Hepatocyte (in vitro differentiated cells): ENCODE measurements at regions not wholly inside any gene's neighbourhood (a gene's known extent, or its start where the extent isn't known, plus 50 kb on each side); places are given as distances from the start of the nearest gene placed in this dataset.

ENCODE experiments used
- CTCF ChIP-seq: fragments of 200-600 bp; sonication (generic); IDR thresholded peaks from 2 replicates; pipeline ENCODE4 v1.5.1; 2016; ENCODE audit warnings: antibody characterized with exemption, mild to moderate bottlenecking; ENCODE audit not compliant: poor library complexity
- EZH2 ChIP-seq: fragments of 200-600 bp; sonication (generic); IDR thresholded peaks from 2 replicates; pipeline ENCODE4 v1.6.1; 2016; ENCODE audit warnings: antibody characterized with exemption, mild to moderate bottlenecking, borderline replicate concordance
- EZH2phosphoT487 ChIP-seq: fragments of 200-600 bp; sonication (generic); IDR thresholded peaks from one replicate; pipeline ENCODE4 v1.6.1; 2018; ENCODE audit warnings: antibody characterized with exemption, mild to moderate bottlenecking, low read depth, moderate library complexity; ENCODE audit not compliant: unreplicated experiment, severe bottlenecking

- TF ChIP-seq CTCF (no peak), EZH2 (no peak), EZH2phosphoT487 (no peak)
Observed at GRCh38 chr2:239747274-239747673, 277.9 kb downstream of the NDUFA10 start.
